ENCODE measurements at regions not wholly inside any gene's neighbourhood (a gene's known extent, or its start where the extent isn't known, plus 50 kb on each side); places are given as distances from the start of the nearest gene placed in this dataset.
"Not testable (repeated sequence)": the region's sequence is repeated elsewhere in the genome, so short reads cannot be mapped to it uniquely, and the experiment has no call there.

GRCh38 chr14:34300330-34300729 is 161.7 kb downstream of the SPTSSA start:
- DNase-seq (ENCODE audit: low read depth) = no peak

GRCh38 chr14:34299360-34299759 is 162.7 kb downstream of the SPTSSA start:
- DNase-seq (ENCODE audit: low read depth) = no peak

GRCh38 chr14:34297786-34298520 is 164.1 kb downstream of the SPTSSA start:
- no peak for DNase-seq (ENCODE audit: low read depth)

- DNase-seq (ENCODE audit: low read depth) = no peak
Measured at GRCh38 chr14:34283590-34283989, 178.4 kb downstream of the SPTSSA start.

- no peak for DNase-seq (ENCODE audit: low read depth)
Measured at GRCh38 chr14:34277191-34277590, 184.8 kb downstream of the SPTSSA start.

GRCh38 chr14:34275530-34275929 is 186.5 kb downstream of the SPTSSA start:
- no peak for DNase-seq (ENCODE audit: low read depth)

GRCh38 chr14:34275078-34275477 is 187.0 kb downstream of the SPTSSA start:
- DNase-seq (ENCODE audit: low read depth) = no peak

GRCh38 chr14:34273716-34274115 is 188.3 kb downstream of the SPTSSA start:
- DNase-seq (ENCODE audit: low read depth) = not testable (repeated sequence)

GRCh38 chr14:34270361-34270760 is 191.7 kb downstream of the SPTSSA start:
- DNase-seq (ENCODE audit: low read depth) = no peak

GRCh38 chr14:34266344-34266743 is 195.7 kb downstream of the SPTSSA start:
- DNase-seq (ENCODE audit: low read depth) = no peak

- DNase-seq (ENCODE audit: low read depth) = no peak
Measured at GRCh38 chr14:34262127-34262910, 199.7 kb downstream of the SPTSSA start.

GRCh38 chr14:34259996-34260395 is 202.0 kb downstream of the SPTSSA start:
- DNase-seq (ENCODE audit: low read depth) = no peak

- no peak for DNase-seq (ENCODE audit: low read depth)
Measured at GRCh38 chr14:34258318-34258717, 203.7 kb downstream of the SPTSSA start.

- no peak for DNase-seq (ENCODE audit: low read depth)
Measured at GRCh38 chr14:34257505-34257904, 204.5 kb downstream of the SPTSSA start.

GRCh38 chr14:34256223-34256622 is 205.8 kb downstream of the SPTSSA start:
- no peak for DNase-seq (ENCODE audit: low read depth)

- DNase-seq (ENCODE audit: low read depth) = no peak
Measured at GRCh38 chr14:34254571-34254970, 207.5 kb downstream of the SPTSSA start.

- DNase-seq (ENCODE audit: low read depth) = no peak
Measured at GRCh38 chr14:34254031-34254430, 208.0 kb downstream of the SPTSSA start.

- DNase-seq (ENCODE audit: low read depth) = no peak
Measured at GRCh38 chr14:34252227-34252626, 209.8 kb downstream of the SPTSSA start.

GRCh38 chr14:34251662-34252061 is 210.4 kb downstream of the SPTSSA start:
- no peak for DNase-seq (ENCODE audit: low read depth)

GRCh38 chr14:34250959-34251358 is 211.1 kb downstream of the SPTSSA start:
- DNase-seq (ENCODE audit: low read depth) = no peak

GRCh38 chr14:34247605-34248004 is 214.4 kb downstream of the SPTSSA start:
- no peak for DNase-seq (ENCODE audit: low read depth)

- no peak for DNase-seq (ENCODE audit: low read depth)
Measured at GRCh38 chr14:34246206-34246605, 215.8 kb downstream of the SPTSSA start.

- DNase-seq (ENCODE audit: low read depth) = no peak
Measured at GRCh38 chr14:34243401-34243800, 218.6 kb downstream of the SPTSSA start.

- DNase-seq (ENCODE audit: low read depth) = no peak
Measured at GRCh38 chr14:34243001-34243400, 219.0 kb downstream of the SPTSSA start.
